ENCODE measurements at regions not wholly inside any gene's neighbourhood (a gene's known extent, or its start where the extent isn't known, plus 50 kb on each side); places are given as distances from the start of the nearest gene placed in this dataset.

DNA sequence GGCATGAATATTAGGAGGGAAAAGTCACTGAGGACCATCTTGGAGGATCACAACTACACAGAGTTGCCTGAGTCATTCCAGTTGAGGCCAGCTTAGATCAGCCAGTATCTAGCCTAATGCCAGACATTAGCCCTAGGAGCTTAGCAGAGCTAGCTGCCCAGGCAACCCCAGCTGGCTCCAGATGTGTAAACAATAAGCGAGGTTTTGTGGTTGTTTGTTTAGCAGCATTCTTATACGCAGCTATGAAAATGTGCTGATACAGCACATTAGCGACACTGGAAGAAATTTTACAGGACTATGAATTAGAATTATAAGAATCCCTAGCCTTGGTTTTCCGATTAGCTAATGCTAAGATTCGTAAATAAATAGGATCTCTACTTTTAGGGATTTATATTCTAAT is 59.3 kb downstream of the BTBD3 start:
- no peaks in the 10 kb centered on the region for H3K4me1 Mint-ChIP-seq (ENCODE audit: low read depth)
- H3K36me3 Mint-ChIP-seq (ENCODE audit: insufficient read depth), result no peaks in the 10 kb centered on the region
- H3K9me3 Mint-ChIP-seq (ENCODE audit: low read depth), result no peaks in the 10 kb centered on the region
- no peak overlapping the region for H3K27ac Mint-ChIP-seq
- H3K4me3 Mint-ChIP-seq (ENCODE audit: low read depth), result no peak overlapping the region
- no peaks in the 10 kb centered on the region for H3K27me3 Mint-ChIP-seq
- no peak for DNase-seq (ENCODE audit: low spot score, unreplicated experiment)
- TF ChIP-seq, protein P1, sequence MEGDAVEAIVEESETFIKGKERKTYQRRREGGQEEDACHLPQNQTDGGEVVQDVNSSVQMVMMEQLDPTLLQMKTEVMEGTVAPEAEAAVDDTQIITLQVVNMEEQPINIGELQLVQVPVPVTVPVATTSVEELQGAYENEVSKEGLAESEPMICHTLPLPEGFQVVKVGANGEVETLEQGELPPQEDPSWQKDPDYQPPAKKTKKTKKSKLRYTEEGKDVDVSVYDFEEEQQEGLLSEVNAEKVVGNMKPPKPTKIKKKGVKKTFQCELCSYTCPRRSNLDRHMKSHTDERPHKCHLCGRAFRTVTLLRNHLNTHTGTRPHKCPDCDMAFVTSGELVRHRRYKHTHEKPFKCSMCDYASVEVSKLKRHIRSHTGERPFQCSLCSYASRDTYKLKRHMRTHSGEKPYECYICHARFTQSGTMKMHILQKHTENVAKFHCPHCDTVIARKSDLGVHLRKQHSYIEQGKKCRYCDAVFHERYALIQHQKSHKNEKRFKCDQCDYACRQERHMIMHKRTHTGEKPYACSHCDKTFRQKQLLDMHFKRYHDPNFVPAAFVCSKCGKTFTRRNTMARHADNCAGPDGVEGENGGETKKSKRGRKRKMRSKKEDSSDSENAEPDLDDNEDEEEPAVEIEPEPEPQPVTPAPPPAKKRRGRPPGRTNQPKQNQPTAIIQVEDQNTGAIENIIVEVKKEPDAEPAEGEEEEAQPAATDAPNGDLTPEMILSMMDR (IDR thresholded peaks at IDR 0.05; ENCODE audit: unreplicated experiment), result no peak

DNA sequence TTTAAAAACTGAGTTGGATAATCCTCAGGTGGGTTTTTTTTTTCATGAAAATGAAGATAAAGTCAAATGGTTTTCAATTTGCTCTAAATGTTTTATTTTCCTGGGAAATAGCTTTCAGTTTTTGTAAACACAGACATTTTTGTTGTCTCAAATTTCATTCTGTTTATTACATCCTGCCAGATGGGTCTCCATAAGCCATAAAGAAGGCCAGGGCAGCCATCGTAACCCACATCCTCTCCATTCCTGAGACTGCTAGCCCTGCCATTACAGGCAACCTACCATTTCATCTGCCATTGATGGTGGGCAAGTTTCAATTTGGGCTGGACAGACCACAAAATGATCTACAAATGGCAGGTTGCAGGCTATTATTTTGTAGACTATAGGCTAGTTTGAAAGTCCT is 60.8 kb downstream of the BTBD3 start:
- Mint-ChIP-seq H3K36me3 (ENCODE audit: insufficient read depth) (no peaks in the 10 kb centered on the region), H3K27me3 (no peaks in the 10 kb centered on the region), H3K4me1 (ENCODE audit: low read depth) (peaks cover 11% of the 10 kb centered on the region), H3K27ac (no peak overlapping the region), H3K4me3 (ENCODE audit: low read depth) (no peak overlapping the region), H3K9me3 (ENCODE audit: low read depth) (no peaks in the 10 kb centered on the region)
- TF ChIP-seq, protein P1 (IDR thresholded peaks at IDR 0.05; ENCODE audit: unreplicated experiment), result no peak
- no peak for DNase-seq (ENCODE audit: low spot score, unreplicated experiment)

DNA sequence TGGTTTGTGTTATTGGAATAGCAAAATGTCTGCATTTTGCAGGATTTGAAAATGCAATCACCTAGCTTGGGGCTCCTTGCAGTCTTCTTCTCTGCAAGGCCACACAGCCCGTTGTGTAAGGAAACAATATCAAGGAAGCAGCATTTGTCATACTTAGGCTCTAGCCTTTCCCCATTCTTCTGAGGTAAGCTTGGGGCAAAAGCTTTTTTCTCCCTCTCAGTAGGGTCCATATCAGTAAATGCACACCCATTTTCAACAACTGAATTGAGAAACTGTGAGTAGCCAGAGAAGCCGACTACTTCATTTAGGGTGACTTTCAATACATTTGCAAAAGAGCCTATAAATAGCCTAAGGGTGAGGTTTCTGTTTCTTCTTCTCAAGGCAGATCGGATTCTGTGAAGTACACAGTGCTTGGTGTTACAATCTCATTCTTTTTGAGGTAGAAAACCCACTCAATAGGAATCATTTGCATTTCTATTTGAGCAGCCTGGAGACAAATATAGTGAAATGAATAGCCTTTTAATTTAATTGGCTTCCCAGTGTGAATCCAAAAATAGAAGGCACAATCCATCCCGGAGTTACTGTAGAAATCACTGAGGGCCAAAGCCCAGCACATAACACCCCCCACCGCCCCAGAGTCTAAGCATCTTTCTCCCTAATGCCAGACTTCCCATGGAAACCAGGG is 61.8 kb downstream of the BTBD3 start:
- TF ChIP-seq, protein P1 (IDR thresholded peaks at IDR 0.05; ENCODE audit: unreplicated experiment), result no peak
- peaks cover 11% of the 10 kb centered on the region for H3K4me1 Mint-ChIP-seq (ENCODE audit: low read depth)
- H3K27me3 Mint-ChIP-seq, result no peaks in the 10 kb centered on the region
- no peaks in the 10 kb centered on the region for H3K9me3 Mint-ChIP-seq (ENCODE audit: low read depth)
- H3K4me3 Mint-ChIP-seq (ENCODE audit: low read depth), result no peak overlapping the region
- H3K36me3 Mint-ChIP-seq (ENCODE audit: insufficient read depth), result no peaks in the 10 kb centered on the region
- DNase-seq (ENCODE audit: low spot score, unreplicated experiment), result no peak
- no peak overlapping the region for H3K27ac Mint-ChIP-seq

DNA sequence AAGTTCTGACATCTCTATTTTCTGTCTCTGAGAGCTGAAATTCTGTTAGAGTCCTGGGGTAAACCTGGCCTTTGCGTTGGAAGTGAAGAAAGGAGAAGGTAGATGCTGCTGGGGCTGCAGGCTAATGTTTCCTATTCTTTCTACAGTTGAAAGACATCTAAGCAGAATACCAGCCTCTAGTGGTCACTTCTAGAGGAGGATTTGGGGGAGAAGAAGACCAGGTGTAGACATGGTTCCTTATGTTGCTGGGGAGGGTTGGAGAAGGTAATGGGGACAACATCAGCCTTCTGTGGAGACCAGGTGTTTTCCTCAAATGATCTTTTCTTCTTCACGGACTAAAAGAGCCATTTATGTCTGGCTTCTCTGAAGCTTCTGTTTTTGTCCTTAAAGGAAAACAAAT is 62.6 kb downstream of the BTBD3 start:
- Mint-ChIP-seq H3K9me3 (ENCODE audit: low read depth) (no peaks in the 10 kb centered on the region), H3K36me3 (ENCODE audit: insufficient read depth) (no peaks in the 10 kb centered on the region), H3K27ac (no peak overlapping the region), H3K4me3 (ENCODE audit: low read depth) (no peak overlapping the region), H3K27me3 (no peaks in the 10 kb centered on the region), H3K4me1 (ENCODE audit: low read depth) (peaks cover 11% of the 10 kb centered on the region)
- no peak for DNase-seq (ENCODE audit: low spot score, unreplicated experiment)
- TF ChIP-seq, protein P1 (IDR thresholded peaks at IDR 0.05; ENCODE audit: unreplicated experiment), result no peak

DNA sequence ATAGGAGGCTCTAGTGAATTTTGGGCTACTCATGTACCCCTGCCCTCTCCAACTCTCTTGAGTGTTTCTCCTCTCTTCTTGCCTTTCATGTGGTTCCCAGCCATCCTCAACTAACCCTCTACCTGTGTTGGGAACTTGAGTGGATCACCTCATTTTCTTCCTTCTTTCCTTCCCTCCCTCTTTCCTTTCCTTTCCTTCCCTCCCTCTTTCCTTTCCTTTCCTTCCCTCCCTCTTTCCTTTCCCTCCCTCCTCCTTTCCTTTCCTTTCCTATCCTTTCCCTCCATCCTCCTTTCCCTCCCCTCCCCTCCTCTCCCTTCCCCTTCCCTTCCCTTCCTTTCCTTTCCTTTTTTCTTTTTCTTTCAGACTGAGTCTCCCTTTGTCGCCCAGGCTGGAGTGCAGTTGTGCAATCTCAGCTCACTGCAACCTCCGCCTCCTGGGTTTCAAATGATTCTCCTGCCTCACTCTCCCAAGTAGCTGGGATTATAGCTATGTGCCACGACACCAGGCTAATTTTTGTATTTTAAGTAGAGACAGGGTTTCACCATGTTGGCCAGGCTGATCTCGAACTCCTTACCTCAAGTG is 63.8 kb downstream of the BTBD3 start:
- Mint-ChIP-seq H3K36me3 (ENCODE audit: insufficient read depth) (no peaks in the 10 kb centered on the region), H3K9me3 (ENCODE audit: low read depth) (no peaks in the 10 kb centered on the region), H3K27me3 (no peaks in the 10 kb centered on the region), H3K27ac (no peak overlapping the region), H3K4me3 (ENCODE audit: low read depth) (no peak overlapping the region), H3K4me1 (ENCODE audit: low read depth) (peaks cover 11% of the 10 kb centered on the region)
- DNase-seq (ENCODE audit: low spot score, unreplicated experiment), result no peak
- TF ChIP-seq, protein P1 (IDR thresholded peaks at IDR 0.05; ENCODE audit: unreplicated experiment), result no peak

Measured in progenitor cell of endocrine pancreas (in vitro differentiated cells).